ENCODE measurements at regions not wholly inside any gene's neighbourhood (a gene's known extent, or its start where the extent isn't known, plus 50 kb on each side); places are given as distances from the start of the nearest gene placed in this dataset.

- TF ChIP-seq EZH2phosphoT487 (IDR thresholded peaks at IDR 0.05; ENCODE audit: borderline replicate concordance, low read depth), result no peak
- no peak for TF ChIP-seq CHD2 (IDR thresholded peaks at IDR 0.05; ENCODE audit: low read length, partially characterized antibody)
- no peak for TF ChIP-seq USF2 (IDR thresholded peaks at IDR 0.05; ENCODE audit: borderline replicate concordance, low read depth, low read length)
- no peak for TF ChIP-seq TEAD4 (IDR thresholded peaks at IDR 0.05; ENCODE audit: borderline replicate concordance, insufficient read depth)
- no peak for TF ChIP-seq CTCF (IDR thresholded peaks at IDR 0.05)
- TF ChIP-seq POLR2AphosphoS5 (IDR thresholded peaks at IDR 0.05; ENCODE audit: low read depth, low read length), result no peak
- TF ChIP-seq GATA2 (CRISPR knock-in tag; IDR thresholded peaks at IDR 0.05), result no peak
- no peak for TF ChIP-seq PBX3 (IDR thresholded peaks at IDR 0.05)
- TF ChIP-seq NFIC (IDR thresholded peaks at IDR 0.05; ENCODE audit: borderline replicate concordance), result no peak
- no peak for TF ChIP-seq SMC3 (IDR thresholded peaks at IDR 0.05; ENCODE audit: low read depth, low read length)
Measured at GRCh38 chr17:12421646-12422306, 243.9 kb upstream of the MYOCD start.

All from SK-N-SH (cell line).